RCC 7860 (cell line): ENCODE measurements at regions not wholly inside any gene's neighbourhood (a gene's known extent, or its start where the extent isn't known, plus 50 kb on each side); places are given as distances from the start of the nearest gene placed in this dataset.

ENCODE experiments used
- DNase-seq: peaks from one replicate; pipeline ENCODE4 v3.0.0-alpha.2; 2015; ENCODE audit warnings: low spot score
- FAIRE-seq: peaks from 2 replicates; lab custom pipeline; 2012; peaks lifted over from hg19 to GRCh38; lab: Jason Lieb, UNC

DNA sequence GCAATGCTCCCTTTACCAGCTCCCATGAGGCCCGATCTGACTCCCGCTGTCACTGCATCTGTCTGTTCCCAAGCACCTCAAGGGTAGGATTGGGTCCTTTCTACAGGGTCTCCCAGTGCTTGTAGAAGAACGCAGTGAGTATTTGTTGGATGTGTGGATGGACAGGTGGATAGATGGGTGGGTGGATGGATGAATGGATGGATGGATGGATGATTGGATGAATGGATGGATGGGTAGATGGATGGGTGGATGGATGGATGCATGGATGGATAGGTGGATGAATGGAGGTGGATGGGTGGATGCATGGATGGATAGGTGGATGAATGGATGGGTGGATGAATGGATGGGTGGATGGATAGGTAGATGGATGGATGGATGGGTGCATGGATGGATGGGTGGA lies 91.6 kb downstream of the HS1BP3 start:
- no peak for FAIRE-seq
- no peak for DNase-seq

GRCh38 chr2:20560011-20560410 lies 90.9 kb downstream of the HS1BP3 start:
- no peak for FAIRE-seq

GRCh38 chr2:20560891-20561636 lies 89.8 kb downstream of the HS1BP3 start:
- FAIRE-seq (no peak), DNase-seq (no peak)

More at GRCh38 chr2:20560011-20560410, 90.9 kb downstream of the HS1BP3 start:
- no peak for DNase-seq

GRCh38 chr2:20561637-20562454 lies 89.1 kb downstream of the HS1BP3 start:
- FAIRE-seq (no peak), DNase-seq (peak; percentile 18)

DNA sequence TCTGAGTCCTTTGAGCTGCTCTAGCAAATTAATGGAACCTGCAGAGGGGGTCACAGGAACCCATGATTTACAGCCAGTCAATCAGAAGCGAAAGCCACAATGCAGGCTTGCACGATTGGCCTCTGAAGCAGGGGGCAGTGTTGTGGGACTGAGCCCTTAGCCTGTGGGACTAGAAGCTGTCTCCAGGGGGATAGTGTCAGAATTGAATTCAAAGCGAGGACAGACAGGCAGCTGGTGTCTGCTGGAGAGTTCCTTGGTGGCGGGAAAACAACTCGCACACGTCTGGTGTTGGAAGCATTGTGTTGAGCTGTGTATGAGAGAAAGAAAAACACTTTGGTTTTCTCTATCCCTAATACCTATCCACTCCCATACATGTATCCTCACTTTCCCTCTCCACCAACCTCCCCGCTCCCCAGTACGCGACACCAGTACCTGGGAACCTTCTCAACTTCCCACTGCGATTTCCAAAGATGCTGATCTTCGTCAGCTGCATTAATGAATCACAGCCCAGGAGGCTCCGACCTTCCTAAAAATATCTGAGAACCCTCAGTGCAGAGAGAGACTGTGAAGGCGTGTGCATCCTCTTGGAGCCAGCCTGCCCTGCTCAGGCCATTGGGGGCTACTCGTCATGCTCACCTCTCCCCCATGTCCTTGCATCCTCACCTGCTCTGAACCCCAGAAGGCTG lies 88.2 kb downstream of the HS1BP3 start:
- DNase-seq (no peak), FAIRE-seq (no peak)

DNA sequence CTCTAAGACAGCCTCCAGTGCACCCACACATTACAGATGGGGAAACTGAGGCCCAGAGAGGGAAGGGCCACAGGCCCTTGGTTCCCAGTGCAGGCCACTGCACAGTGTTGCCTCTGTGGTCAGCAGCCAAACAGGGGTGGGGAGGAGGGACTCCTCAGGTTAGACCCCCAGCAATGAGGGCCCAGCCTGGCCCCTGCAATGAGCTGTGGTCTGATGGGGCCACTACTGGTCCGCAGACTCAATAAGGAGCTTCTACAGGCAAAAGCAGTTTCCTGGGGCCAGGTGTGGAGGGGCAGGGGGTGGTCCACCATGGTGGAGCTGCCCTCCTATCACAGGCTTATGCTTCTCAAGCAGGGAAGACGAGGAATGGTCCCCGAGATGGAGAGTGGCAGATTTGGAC lies 87.6 kb downstream of the HS1BP3 start:
- no peak for FAIRE-seq
- no peak for DNase-seq

- DNase-seq (no peak), FAIRE-seq (no peak)
Measured at GRCh38 chr2:20563833-20564232, 87.1 kb downstream of the HS1BP3 start.

GRCh38 chr2:20565101-20565622 lies 85.7 kb downstream of the HS1BP3 start:
- FAIRE-seq: no peak
- no peak for DNase-seq

GRCh38 chr2:20565623-20566236 lies 85.2 kb downstream of the HS1BP3 start:
- no peak for FAIRE-seq

GRCh38 chr2:20566331-20566730 lies 84.6 kb downstream of the HS1BP3 start:
- FAIRE-seq (no peak), DNase-seq (no peak)

More at GRCh38 chr2:20565623-20566236, 85.2 kb downstream of the HS1BP3 start:
- peak; percentile 45 for DNase-seq

DNA sequence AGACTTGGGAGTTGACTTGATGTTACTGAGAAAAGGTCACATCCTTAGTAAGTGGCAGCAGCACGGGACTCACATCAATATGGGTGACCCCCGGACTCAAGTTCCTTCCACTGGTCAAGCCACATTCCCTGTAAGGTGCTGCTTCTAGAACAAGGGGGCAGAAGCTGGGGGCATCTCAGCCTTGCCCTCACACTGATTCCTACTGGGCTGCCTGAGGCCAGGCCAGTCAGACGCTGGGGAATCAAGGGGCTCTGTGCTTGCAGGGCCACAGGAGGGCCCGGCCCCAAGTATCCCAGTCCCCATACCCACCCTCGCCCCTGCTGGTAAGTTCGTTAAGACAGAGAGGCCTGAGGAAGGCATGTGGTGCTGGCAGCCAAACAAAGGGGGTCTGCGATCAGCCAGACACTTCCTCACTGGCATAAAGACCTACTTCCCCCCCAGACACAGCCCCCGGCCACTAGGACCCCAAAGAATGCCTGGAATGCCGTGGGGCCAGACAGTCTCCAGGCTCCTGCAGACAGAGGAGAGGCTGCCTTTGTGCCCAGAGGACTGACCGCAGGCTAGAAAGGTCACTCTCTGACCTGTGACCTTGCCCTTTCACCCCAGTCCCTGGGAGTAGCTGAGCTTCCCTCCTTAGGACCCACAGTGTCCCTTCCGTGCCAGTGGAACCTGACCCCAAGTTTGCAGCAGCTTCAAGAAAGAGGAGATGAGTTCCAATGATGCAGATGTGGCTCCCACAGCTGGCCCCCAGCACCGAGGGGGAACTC lies 83.6 kb downstream of the HS1BP3 start:
- FAIRE-seq (no peak), DNase-seq (no peak)
